ENCODE measurements at regions not wholly inside any gene's neighbourhood (a gene's known extent, or its start where the extent isn't known, plus 50 kb on each side); places are given as distances from the start of the nearest gene placed in this dataset.

DNA sequence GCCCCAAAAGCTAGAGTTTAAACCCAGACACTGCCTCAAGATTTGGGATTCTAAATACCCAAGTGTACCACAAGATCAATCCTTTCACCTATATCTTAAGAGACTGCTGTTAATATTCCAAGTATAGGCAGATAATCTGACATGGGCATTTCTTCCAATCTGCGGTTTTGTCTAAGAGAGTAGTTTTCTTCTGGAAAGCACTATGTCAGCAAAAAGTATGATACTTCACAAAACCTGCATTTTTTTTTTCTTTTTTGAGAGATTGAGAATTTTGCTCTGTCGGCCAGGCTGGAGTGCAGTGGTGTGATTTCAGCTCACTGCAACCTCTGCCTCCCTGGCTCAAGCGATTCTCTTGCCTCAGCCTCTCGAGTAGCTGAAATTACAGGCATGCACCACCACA lies 190.7 kb upstream of the TYRP1 start:
- TF ChIP-seq NPAS2 (CRISPR knock-in tag; IDR thresholded peaks at IDR 0.05; ENCODE audit: borderline replicate concordance) (no peak), POLR2A (IDR thresholded peaks at IDR 0.05; ENCODE audit: low read length) (no peak), HDAC2 (IDR thresholded peaks at IDR 0.05) (no peak), NR3C1 (IDR thresholded peaks at IDR 0.05) (no peak), RCOR1 (IDR thresholded peaks at IDR 0.05; ENCODE audit: low read depth, low read length) (no peak), MYC (IDR thresholded peaks at IDR 0.05; ENCODE audit: borderline replicate concordance, low read length) (no peak), ZSCAN20 (CRISPR knock-in tag; IDR thresholded peaks at IDR 0.05) (no peak), KDM1A (IDR thresholded peaks at IDR 0.05; ENCODE audit: low read depth) (no peak), SMC3 (IDR thresholded peaks at IDR 0.05) (no peak)
- TF ChIP-seq, protein P1, sequence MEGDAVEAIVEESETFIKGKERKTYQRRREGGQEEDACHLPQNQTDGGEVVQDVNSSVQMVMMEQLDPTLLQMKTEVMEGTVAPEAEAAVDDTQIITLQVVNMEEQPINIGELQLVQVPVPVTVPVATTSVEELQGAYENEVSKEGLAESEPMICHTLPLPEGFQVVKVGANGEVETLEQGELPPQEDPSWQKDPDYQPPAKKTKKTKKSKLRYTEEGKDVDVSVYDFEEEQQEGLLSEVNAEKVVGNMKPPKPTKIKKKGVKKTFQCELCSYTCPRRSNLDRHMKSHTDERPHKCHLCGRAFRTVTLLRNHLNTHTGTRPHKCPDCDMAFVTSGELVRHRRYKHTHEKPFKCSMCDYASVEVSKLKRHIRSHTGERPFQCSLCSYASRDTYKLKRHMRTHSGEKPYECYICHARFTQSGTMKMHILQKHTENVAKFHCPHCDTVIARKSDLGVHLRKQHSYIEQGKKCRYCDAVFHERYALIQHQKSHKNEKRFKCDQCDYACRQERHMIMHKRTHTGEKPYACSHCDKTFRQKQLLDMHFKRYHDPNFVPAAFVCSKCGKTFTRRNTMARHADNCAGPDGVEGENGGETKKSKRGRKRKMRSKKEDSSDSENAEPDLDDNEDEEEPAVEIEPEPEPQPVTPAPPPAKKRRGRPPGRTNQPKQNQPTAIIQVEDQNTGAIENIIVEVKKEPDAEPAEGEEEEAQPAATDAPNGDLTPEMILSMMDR (IDR thresholded peaks at IDR 0.05): no peak
- TF ChIP-seq, protein P2, sequence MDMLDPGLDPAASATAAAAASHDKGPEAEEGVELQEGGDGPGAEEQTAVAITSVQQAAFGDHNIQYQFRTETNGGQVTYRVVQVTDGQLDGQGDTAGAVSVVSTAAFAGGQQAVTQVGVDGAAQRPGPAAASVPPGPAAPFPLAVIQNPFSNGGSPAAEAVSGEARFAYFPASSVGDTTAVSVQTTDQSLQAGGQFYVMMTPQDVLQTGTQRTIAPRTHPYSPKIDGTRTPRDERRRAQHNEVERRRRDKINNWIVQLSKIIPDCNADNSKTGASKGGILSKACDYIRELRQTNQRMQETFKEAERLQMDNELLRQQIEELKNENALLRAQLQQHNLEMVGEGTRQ (IDR thresholded peaks at IDR 0.05): no peak
- TF ChIP-seq, protein P3, sequence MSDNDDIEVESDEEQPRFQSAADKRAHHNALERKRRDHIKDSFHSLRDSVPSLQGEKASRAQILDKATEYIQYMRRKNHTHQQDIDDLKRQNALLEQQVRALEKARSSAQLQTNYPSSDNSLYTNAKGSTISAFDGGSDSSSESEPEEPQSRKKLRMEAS (IDR thresholded peaks at IDR 0.05): no peak

Measured in A549 (cell line).